HEK293 (cell line): ENCODE measurements at regions not wholly inside any gene's neighbourhood (a gene's known extent, or its start where the extent isn't known, plus 50 kb on each side); places are given as distances from the start of the nearest gene placed in this dataset.

Experiments used
- MYNN ChIP-seq: fragments of 450-650 bp; formaldehyde crosslinking; IDR thresholded peaks from 2 replicates; pipeline ENCODE4 v1.5.1; 2016; ENCODE audit warnings: missing biosample characterization, missing genetic modification characterization, borderline replicate concordance
- TRIM28 ChIP-seq: IDR thresholded peaks from 2 replicates; pipeline ENCODE4 v1.6.1; 2011; ENCODE audit warnings: low read length, control low read depth, borderline replicate concordance
- ZNF138 ChIP-seq: fragments of 450-650 bp; formaldehyde crosslinking; IDR thresholded peaks from 2 replicates; pipeline ENCODE4 v1.5.1; 2016; ENCODE audit warnings: missing biosample characterization, missing genetic modification characterization, borderline replicate concordance
- ZNF274 ChIP-seq, 2 experiments: fragments of 200-500 bp in 1 of 2; fragments of 450-650 bp in 1 of 2; sonication (Bioruptor generic) in 1 of 2; formaldehyde crosslinking in 1 of 2; IDR thresholded peaks; 2 replicates each; pipeline versions ENCODE4 v1.5.1 to v1.6.1; 2014 to 2016; ENCODE audit warnings: borderline replicate concordance in 1 of 2, inconsistent platforms in 1 of 2, low read length in 1 of 2, missing biosample characterization in 1 of 2, missing genetic modification characterization in 1 of 2
- ZNF302 ChIP-seq: fragments of 450-650 bp; formaldehyde crosslinking; IDR thresholded peaks from 2 replicates; pipeline ENCODE4 v1.5.1; 2016; ENCODE audit warnings: missing biosample characterization, missing genetic modification characterization, low read depth
- TF ChIP-seq, protein P1 (sequence below): fragments of 450-650 bp; formaldehyde crosslinking; IDR thresholded peaks from 2 replicates; pipeline ENCODE4 v1.5.1; 2016; ENCODE audit warnings: missing biosample characterization, missing genetic modification characterization
- TF ChIP-seq, protein P2 (sequence below): fragments of 450-650 bp; formaldehyde crosslinking; IDR thresholded peaks from 2 replicates; pipeline ENCODE4 v1.5.1; 2016; ENCODE audit warnings: missing biosample characterization, missing genetic modification characterization

DNA sequence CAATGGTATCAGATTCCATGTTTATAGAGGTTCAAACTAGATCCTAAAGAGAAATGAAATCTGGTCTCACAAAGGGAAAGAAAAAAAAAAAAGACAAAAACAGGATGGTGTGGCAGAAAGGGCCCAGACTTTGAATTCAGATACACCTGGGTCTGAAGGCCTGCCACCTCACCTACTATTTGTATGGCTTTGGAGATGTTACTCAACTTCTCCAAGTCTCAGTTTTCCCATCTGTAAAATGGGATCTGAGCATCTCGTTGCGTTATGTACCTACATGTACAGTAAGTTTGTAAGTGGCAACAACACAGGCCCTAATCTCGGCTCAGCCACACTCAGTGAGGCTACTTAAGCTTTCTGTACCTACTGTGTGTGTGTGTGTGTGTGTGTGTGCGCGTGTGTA is 147.5 kb upstream of the FGGY start:
- TF ChIP-seq MYNN (tag by site-specific recombination) (no peak), TRIM28 (no peak), ZNF302 (tag by site-specific recombination) (no peak), ZNF274 (IDR thresholded peaks at IDR 0.05; ENCODE audit: low read length) (no peak), ZNF274 (tag by site-specific recombination; IDR thresholded peaks at IDR 0.05; ENCODE audit: borderline replicate concordance) (no peak), ZNF138 (tag by site-specific recombination) (no peak)
- TF ChIP-seq, protein P1, sequence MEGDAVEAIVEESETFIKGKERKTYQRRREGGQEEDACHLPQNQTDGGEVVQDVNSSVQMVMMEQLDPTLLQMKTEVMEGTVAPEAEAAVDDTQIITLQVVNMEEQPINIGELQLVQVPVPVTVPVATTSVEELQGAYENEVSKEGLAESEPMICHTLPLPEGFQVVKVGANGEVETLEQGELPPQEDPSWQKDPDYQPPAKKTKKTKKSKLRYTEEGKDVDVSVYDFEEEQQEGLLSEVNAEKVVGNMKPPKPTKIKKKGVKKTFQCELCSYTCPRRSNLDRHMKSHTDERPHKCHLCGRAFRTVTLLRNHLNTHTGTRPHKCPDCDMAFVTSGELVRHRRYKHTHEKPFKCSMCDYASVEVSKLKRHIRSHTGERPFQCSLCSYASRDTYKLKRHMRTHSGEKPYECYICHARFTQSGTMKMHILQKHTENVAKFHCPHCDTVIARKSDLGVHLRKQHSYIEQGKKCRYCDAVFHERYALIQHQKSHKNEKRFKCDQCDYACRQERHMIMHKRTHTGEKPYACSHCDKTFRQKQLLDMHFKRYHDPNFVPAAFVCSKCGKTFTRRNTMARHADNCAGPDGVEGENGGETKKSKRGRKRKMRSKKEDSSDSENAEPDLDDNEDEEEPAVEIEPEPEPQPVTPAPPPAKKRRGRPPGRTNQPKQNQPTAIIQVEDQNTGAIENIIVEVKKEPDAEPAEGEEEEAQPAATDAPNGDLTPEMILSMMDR, result no peak
- TF ChIP-seq, protein P2, sequence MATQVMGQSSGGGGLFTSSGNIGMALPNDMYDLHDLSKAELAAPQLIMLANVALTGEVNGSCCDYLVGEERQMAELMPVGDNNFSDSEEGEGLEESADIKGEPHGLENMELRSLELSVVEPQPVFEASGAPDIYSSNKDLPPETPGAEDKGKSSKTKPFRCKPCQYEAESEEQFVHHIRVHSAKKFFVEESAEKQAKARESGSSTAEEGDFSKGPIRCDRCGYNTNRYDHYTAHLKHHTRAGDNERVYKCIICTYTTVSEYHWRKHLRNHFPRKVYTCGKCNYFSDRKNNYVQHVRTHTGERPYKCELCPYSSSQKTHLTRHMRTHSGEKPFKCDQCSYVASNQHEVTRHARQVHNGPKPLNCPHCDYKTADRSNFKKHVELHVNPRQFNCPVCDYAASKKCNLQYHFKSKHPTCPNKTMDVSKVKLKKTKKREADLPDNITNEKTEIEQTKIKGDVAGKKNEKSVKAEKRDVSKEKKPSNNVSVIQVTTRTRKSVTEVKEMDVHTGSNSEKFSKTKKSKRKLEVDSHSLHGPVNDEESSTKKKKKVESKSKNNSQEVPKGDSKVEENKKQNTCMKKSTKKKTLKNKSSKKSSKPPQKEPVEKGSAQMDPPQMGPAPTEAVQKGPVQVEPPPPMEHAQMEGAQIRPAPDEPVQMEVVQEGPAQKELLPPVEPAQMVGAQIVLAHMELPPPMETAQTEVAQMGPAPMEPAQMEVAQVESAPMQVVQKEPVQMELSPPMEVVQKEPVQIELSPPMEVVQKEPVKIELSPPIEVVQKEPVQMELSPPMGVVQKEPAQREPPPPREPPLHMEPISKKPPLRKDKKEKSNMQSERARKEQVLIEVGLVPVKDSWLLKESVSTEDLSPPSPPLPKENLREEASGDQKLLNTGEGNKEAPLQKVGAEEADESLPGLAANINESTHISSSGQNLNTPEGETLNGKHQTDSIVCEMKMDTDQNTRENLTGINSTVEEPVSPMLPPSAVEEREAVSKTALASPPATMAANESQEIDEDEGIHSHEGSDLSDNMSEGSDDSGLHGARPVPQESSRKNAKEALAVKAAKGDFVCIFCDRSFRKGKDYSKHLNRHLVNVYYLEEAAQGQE, result no peak
